ENCODE measurements at regions not wholly inside any gene's neighbourhood (a gene's known extent, or its start where the extent isn't known, plus 50 kb on each side); places are given as distances from the start of the nearest gene placed in this dataset.

GRCh38 chr4:4918067-4918466, 58.6 kb downstream of the MSX1 start:
- TF ChIP-seq ARNT (IDR thresholded peaks at IDR 0.05) (no peak), LEF1 (IDR thresholded peaks at IDR 0.05; ENCODE audit: borderline replicate concordance) (no peak), ZNF384 (IDR thresholded peaks at IDR 0.05) (no peak)

Measured in HEK293T (cell line).